Osteoblast (primary cell): ENCODE measurements at regions not wholly inside any gene's neighbourhood (a gene's known extent, or its start where the extent isn't known, plus 50 kb on each side); places are given as distances from the start of the nearest gene placed in this dataset.

ENCODE experiments used
- DNase-seq: peaks from one replicate; pipeline ENCODE4 v3.0.0; 2011; ENCODE audit warnings: low spot score, mixed read lengths; ENCODE audit not compliant: insufficient read length; ENCODE audit errors: missing footprints
- H2AFZ ChIP-seq: 2 replicates; pipeline ENCODE4 v1.6.0; 2011; ENCODE audit warnings: mild to moderate bottlenecking, low read length
- H3K27ac ChIP-seq: 2 replicates; pipeline ENCODE4 v1.5.1; 2011; ENCODE audit warnings: mild to moderate bottlenecking, low read depth, low read length, moderate library complexity
- H3K27me3 ChIP-seq: 2 replicates; pipeline ENCODE4 v1.6.0; 2012; ENCODE audit warnings: mild to moderate bottlenecking, control low read depth, inconsistent platforms, low read length, moderate library complexity; ENCODE audit not compliant: insufficient read depth
- H3K36me3 ChIP-seq: 2 replicates; pipeline ENCODE4 v1.5.1; 2011; ENCODE audit warnings: mild to moderate bottlenecking, low read length, control low read depth, moderate library complexity; ENCODE audit not compliant: insufficient read depth
- H3K4me1 ChIP-seq: 2 replicates; pipeline ENCODE4 v1.5.1; 2011; ENCODE audit warnings: mild to moderate bottlenecking, low read length, control low read depth, moderate library complexity; ENCODE audit not compliant: insufficient read depth
- H3K4me2 ChIP-seq: 2 replicates; pipeline ENCODE4 v1.6.0; 2011; ENCODE audit warnings: mild to moderate bottlenecking, low read length; ENCODE audit not compliant: insufficient read depth
- H3K4me3 ChIP-seq: fragments of 200-600 bp; sonication (generic); 3 replicates; pipeline ENCODE4 v1.5.1; 2012; ENCODE audit warnings: mild to moderate bottlenecking, low read length, inconsistent platforms; ENCODE audit not compliant: insufficient read depth
- H3K79me2 ChIP-seq: 2 replicates; pipeline ENCODE4 v1.6.0; 2012; ENCODE audit warnings: mild to moderate bottlenecking, low read length, control low read depth, inconsistent platforms; ENCODE audit not compliant: insufficient read depth
- H3K9me3 ChIP-seq: 2 replicates; pipeline ENCODE4 v1.5.1; 2011; ENCODE audit warnings: low read depth, low read length, control low read depth
- H4K20me1 ChIP-seq: 2 replicates; pipeline ENCODE4 v1.6.0; 2012; ENCODE audit warnings: mild to moderate bottlenecking, low read length, control low read depth; ENCODE audit not compliant: insufficient read depth
- TF ChIP-seq, protein P1 (sequence below): IDR thresholded peaks from 2 replicates; pipeline ENCODE4 v1.5.1; 2011; ENCODE audit warnings: mild to moderate bottlenecking, low read depth, low read length, moderate library complexity; ENCODE audit errors: extremely low read depth

GRCh38 chr11:27931770-27932169 is 176.2 kb downstream of the KIF18A start:
- no peak overlapping the region for H3K4me3 ChIP-seq
- TF ChIP-seq, protein P1, sequence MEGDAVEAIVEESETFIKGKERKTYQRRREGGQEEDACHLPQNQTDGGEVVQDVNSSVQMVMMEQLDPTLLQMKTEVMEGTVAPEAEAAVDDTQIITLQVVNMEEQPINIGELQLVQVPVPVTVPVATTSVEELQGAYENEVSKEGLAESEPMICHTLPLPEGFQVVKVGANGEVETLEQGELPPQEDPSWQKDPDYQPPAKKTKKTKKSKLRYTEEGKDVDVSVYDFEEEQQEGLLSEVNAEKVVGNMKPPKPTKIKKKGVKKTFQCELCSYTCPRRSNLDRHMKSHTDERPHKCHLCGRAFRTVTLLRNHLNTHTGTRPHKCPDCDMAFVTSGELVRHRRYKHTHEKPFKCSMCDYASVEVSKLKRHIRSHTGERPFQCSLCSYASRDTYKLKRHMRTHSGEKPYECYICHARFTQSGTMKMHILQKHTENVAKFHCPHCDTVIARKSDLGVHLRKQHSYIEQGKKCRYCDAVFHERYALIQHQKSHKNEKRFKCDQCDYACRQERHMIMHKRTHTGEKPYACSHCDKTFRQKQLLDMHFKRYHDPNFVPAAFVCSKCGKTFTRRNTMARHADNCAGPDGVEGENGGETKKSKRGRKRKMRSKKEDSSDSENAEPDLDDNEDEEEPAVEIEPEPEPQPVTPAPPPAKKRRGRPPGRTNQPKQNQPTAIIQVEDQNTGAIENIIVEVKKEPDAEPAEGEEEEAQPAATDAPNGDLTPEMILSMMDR = no peak
- no peak overlapping the region for H2AFZ ChIP-seq
- H3K4me1 ChIP-seq = peaks cover 33% of the 10 kb centered on the region
- H3K79me2 ChIP-seq = no peaks in the 10 kb centered on the region
- no peak overlapping the region for H3K27ac ChIP-seq
- H3K4me2 ChIP-seq = no peak overlapping the region
- H3K36me3 ChIP-seq = no peaks in the 10 kb centered on the region
- DNase-seq = no peak
- no peaks in the 10 kb centered on the region for H4K20me1 ChIP-seq
- H3K27me3 ChIP-seq = no peaks in the 10 kb centered on the region
- H3K9me3 ChIP-seq = no peaks in the 10 kb centered on the region

GRCh38 chr11:27930946-27931345 is 177.0 kb downstream of the KIF18A start:
- H3K36me3 ChIP-seq = no peaks in the 10 kb centered on the region
- no peak overlapping the region for H2AFZ ChIP-seq
- no peaks in the 10 kb centered on the region for H3K9me3 ChIP-seq
- no peak overlapping the region for H3K4me2 ChIP-seq
- no peaks in the 10 kb centered on the region for H3K27me3 ChIP-seq
- H3K4me1 ChIP-seq = peaks cover 39% of the 10 kb centered on the region
- no peak for DNase-seq
- no peak overlapping the region for H3K27ac ChIP-seq
- H3K4me3 ChIP-seq = no peak overlapping the region
- H4K20me1 ChIP-seq = no peaks in the 10 kb centered on the region
- TF ChIP-seq, protein P1 = no peak
- no peaks in the 10 kb centered on the region for H3K79me2 ChIP-seq

DNA sequence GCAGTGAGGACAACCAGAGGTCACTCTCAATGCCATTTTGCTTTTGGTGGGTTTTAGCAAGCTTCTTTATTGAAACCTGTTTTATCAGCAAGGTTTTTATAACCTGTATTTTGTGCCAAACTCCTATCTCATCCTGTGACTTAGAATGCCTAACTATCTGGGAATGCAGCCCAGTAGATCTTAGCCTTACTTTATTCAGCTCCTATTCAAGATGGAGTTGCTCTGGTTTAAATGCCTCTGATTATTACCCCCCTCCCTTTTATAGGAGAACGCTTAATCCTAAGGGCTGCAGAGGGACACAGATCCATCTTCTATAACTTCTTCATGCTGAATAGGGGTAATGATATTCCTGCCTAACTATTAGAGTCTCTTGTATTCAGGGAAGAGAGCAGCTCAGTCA is 179.1 kb downstream of the KIF18A start:
- H3K79me2 ChIP-seq = no peaks in the 10 kb centered on the region
- H2AFZ ChIP-seq = no peak overlapping the region
- TF ChIP-seq, protein P1 = no peak
- no peaks in the 10 kb centered on the region for H4K20me1 ChIP-seq
- no peak overlapping the region for H3K4me3 ChIP-seq
- no peak overlapping the region for H3K4me2 ChIP-seq
- H3K9me3 ChIP-seq = no peaks in the 10 kb centered on the region
- H3K36me3 ChIP-seq = no peaks in the 10 kb centered on the region
- no peaks in the 10 kb centered on the region for H3K27me3 ChIP-seq
- H3K4me1 ChIP-seq = peaks cover 23% of the 10 kb centered on the region
- H3K27ac ChIP-seq = no peak overlapping the region
- DNase-seq = no peak

- H3K36me3 ChIP-seq = no peaks in the 10 kb centered on the region
- no peaks in the 10 kb centered on the region for H3K9me3 ChIP-seq
- H3K4me3 ChIP-seq = no peak overlapping the region
- no peak for DNase-seq
- TF ChIP-seq, protein P1 = no peak
- H3K79me2 ChIP-seq = no peaks in the 10 kb centered on the region
- peak overlapping the region; percentile 77 for H3K27ac ChIP-seq
- H3K4me2 ChIP-seq = peak overlapping the region; percentile 44
- H3K4me1 ChIP-seq = peaks cover 16% of the 10 kb centered on the region
- H4K20me1 ChIP-seq = no peaks in the 10 kb centered on the region
- H2AFZ ChIP-seq = peak overlapping the region; percentile 80
- H3K27me3 ChIP-seq = no peaks in the 10 kb centered on the region
Measured at GRCh38 chr11:27926981-27927481, 180.9 kb downstream of the KIF18A start.
